K562 (cell line): ENCODE measurements at regions not wholly inside any gene's neighbourhood (a gene's known extent, or its start where the extent isn't known, plus 50 kb on each side); places are given as distances from the start of the nearest gene placed in this dataset.

Source experiments
- ATAC-seq: fragments of 200-7000 bp; cut with Tn5 transposase; 3 replicates; pipeline ENCODE4 v1.9.1; 2020; ENCODE audit warnings: moderate library complexity
- BruUV-seq: library from RNA; stranded (reverse); fragments of 400-500 nt; replicated peaks from 2 replicates; lab custom pipeline; 2021; lab: Mats Ljungman, UMichigan
- CTCF ChIA-PET: fragments of 300-600 bp; formaldehyde crosslinking; extraction: SDS; loops from one replicate; lab custom pipeline; 2021; ENCODE audit warnings: low intra/inter-chr PET ratio; lab: Yijun Ruan, JAX
- POLR2A ChIA-PET: fragments of 300-600, 350-650 bp; sonication (Branson Sonifier 250); formaldehyde crosslinking; extraction: SDS; loops from one replicate; lab custom pipeline; 2021; ENCODE audit warnings: antibody characterized with exemption, inconsistent platforms; lab: Yijun Ruan, JAX
- DNase-seq, 4 experiments: peaks; one replicate each; pipeline versions ENCODE4 v3.0.0 to v3.0.0-alpha.2; 2011 to 2018; ENCODE audit warnings: low spot score in 3 of 4, mixed read lengths in 3 of 4; ENCODE audit errors: extremely low read depth in 1 of 4
- FAIRE-seq: peaks from 2 replicates; lab custom pipeline; 2011; peaks lifted over from hg19 to GRCh38; lab: Jason Lieb, UNC
- H2AFZ ChIP-seq: 2 replicates; pipeline ENCODE4 v1.6.0; 2011; ENCODE audit warnings: low read depth, low read length, control low read depth, inconsistent platforms
- H3K27ac ChIP-seq: fragments of 200-600 bp; 3 replicates; pipeline ENCODE4 v1.8.0; 2011; ENCODE audit warnings: low read depth, mild to moderate bottlenecking, control low read depth, inconsistent platforms, low read length, moderate library complexity, mixed read lengths; ENCODE audit errors: extremely low read depth
- H3K27me3 ChIP-seq, 2 experiments: fragments of 300-600 bp in 1 of 2; 2 replicates in 1 of 2; 3 replicates in 1 of 2; pipeline versions ENCODE4 v1.6.0 to v1.8.0; 2011; ENCODE audit warnings: inconsistent platforms in 2 of 2, low read length in 2 of 2, mild to moderate bottlenecking in 1 of 2, mixed read lengths in 1 of 2, moderate library complexity in 1 of 2; ENCODE audit not compliant: control insufficient read depth in 2 of 2, insufficient read depth in 2 of 2
- H3K36me3 ChIP-seq: fragments of 300-600 bp; 3 replicates; pipeline ENCODE4 v1.8.0; 2011; ENCODE audit warnings: mild to moderate bottlenecking, low read length, inconsistent platforms; ENCODE audit not compliant: control insufficient read depth, insufficient read depth
- H3K4me1 ChIP-seq, 2 experiments: fragments of 200-600 bp in 1 of 2; replicated peaks in 1 of 2; 2 replicates in 1 of 2; 3 replicates in 1 of 2; pipeline versions ENCODE4 v1.5.1 to v1.8.0; 2011; ENCODE audit warnings: inconsistent platforms in 2 of 2, low read length in 2 of 2, mild to moderate bottlenecking in 1 of 2, mixed read lengths in 1 of 2, moderate library complexity in 1 of 2; ENCODE audit not compliant: control insufficient read depth in 2 of 2, insufficient read depth in 2 of 2
- H3K4me2 ChIP-seq: 2 replicates; pipeline ENCODE4 v1.6.1; 2011; ENCODE audit warnings: low read length, control low read depth, inconsistent platforms, mixed read lengths; ENCODE audit not compliant: insufficient read depth
- H3K4me3 ChIP-seq: fragments of 200-600 bp; sonication (generic), shearing (Covaris generic); 2 replicates; pipeline ENCODE4 v1.5.1; 2016; ENCODE audit warnings: control low read depth, inconsistent platforms
- H3K79me2 ChIP-seq: fragments of 200-600 bp; 3 replicates; pipeline ENCODE4 v1.8.0; 2011; ENCODE audit warnings: low read length, inconsistent platforms; ENCODE audit not compliant: control insufficient read depth, insufficient read depth
- H3K9ac ChIP-seq, 2 experiments: 2 replicates each; pipeline versions ENCODE4 v1.6.0 to v1.6.1; 2011; ENCODE audit warnings: low read depth in 2 of 2, low read length in 2 of 2, control low read depth in 1 of 2, inconsistent platforms in 1 of 2, mild to moderate bottlenecking in 1 of 2, mixed read lengths in 1 of 2; ENCODE audit not compliant: insufficient read depth in 1 of 2
- H3K9me1 ChIP-seq: one replicate; pipeline ENCODE4 v1.6.0; 2011; ENCODE audit warnings: inconsistent platforms, mild to moderate bottlenecking, low read length, moderate library complexity; ENCODE audit not compliant: control insufficient read depth, insufficient read depth
- H3K9me3 ChIP-seq: replicated peaks from 2 replicates; pipeline ENCODE4 v1.5.1; 2011; ENCODE audit warnings: low read depth, low read length, inconsistent platforms; ENCODE audit not compliant: control insufficient read depth, insufficient read depth
- H4K20me1 ChIP-seq: replicated peaks from 2 replicates; pipeline ENCODE4 v1.6.1; 2011; ENCODE audit warnings: low read length, inconsistent platforms, mixed read lengths; ENCODE audit not compliant: control insufficient read depth, insufficient read depth
- RCOR1 ChIP-seq, 2 experiments: IDR thresholded peaks; 2 replicates each; pipeline ENCODE4 v1.6.1; 2012; ENCODE audit warnings: low read depth in 2 of 2, low read length in 2 of 2, borderline replicate concordance in 1 of 2, improper control_type of control experiment in 1 of 2
- THRA ChIP-seq: fragments of 450-650 bp; IDR thresholded peaks from 2 replicates; pipeline ENCODE4 v1.6.1; 2017; ENCODE audit warnings: mild to moderate bottlenecking, moderate library complexity
- ZNF212 ChIP-seq: fragments of 450-650 bp; formaldehyde crosslinking; IDR thresholded peaks from 2 replicates; pipeline ENCODE4 v1.4.0; 2020; ENCODE audit warnings: mild to moderate bottlenecking
- WGBS: fragments of 100-300 bp; shearing (Covaris generic); methylation state at CpG from one replicate; pipeline ENCODE4 v1.1.6; 2016; ENCODE audit warnings: low coverage, mixed read lengths; ENCODE audit not compliant: insufficient coverage; ENCODE audit errors: missing lambda C conversion rate; 5-methylcytosine and 5-hydroxymethylcytosine counted together
- in situ Hi-C: fragments of 300-500 bp; cut with MboI; formaldehyde crosslinking; loops from 4 replicates; pipeline ENCODE4 v1.15.0; 2018; ENCODE audit warnings: inconsistent platforms, mixed read lengths
- intact Hi-C: fragments of 100-400 bp; cut with micrococcal nuclease; formaldehyde crosslinking; loops from 2 replicates; pipeline ENCODE4 v1.14.2; 2022
- TF ChIP-seq, protein P1 (sequence below): fragments of 450-650 bp; IDR thresholded peaks from 2 replicates; pipeline ENCODE4 v1.6.1; 2016; ENCODE audit warnings: mild to moderate bottlenecking

DNA sequence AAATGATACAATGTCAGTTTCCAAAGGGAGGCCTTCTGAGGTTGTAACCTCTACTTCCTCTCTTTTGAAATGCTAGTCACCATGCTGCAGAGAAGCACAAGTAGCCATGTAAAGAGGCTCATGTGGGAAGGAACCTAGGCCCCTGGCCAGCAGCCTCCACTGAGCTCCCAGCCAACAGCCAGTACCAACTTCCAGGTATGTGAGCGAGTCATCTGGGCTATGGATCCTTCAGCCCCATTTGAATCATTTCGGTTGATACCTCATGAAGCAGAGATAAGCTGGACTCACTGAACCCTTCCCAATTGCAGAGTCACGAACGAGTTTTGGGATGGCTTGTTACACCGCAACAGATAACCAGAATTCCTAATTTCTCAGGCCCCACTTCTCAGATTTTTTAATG, 187.0 kb upstream of the LDB2 start:
- no peak overlapping the region for H3K4me3 ChIP-seq

More for the DNA sequence above, 187.0 kb upstream of the LDB2 start:
- in situ Hi-C loops, result no loop called here
- H3K4me2 ChIP-seq, result no peak overlapping the region
- H3K4me1 ChIP-seq, result no peaks in the 10 kb centered on the region
- BruUV-seq, result no TSS peak
- H4K20me1 ChIP-seq, result no peaks in the 10 kb centered on the region
- no peaks in the 10 kb centered on the region for H3K79me2 ChIP-seq
- no peak overlapping the region for H2AFZ ChIP-seq
- intact Hi-C loops, result no loop called here
- DNase-seq, result no peak
- no peaks in the 10 kb centered on the region for H3K27me3 ChIP-seq
- no peaks in the 10 kb centered on the region for H3K9me3 ChIP-seq
- no peaks in the 10 kb centered on the region for H3K36me3 ChIP-seq
- ATAC-seq, result no peak
- 3% methylated on average over 5 of the region's 5 CpGs for WGBS
- no peak for FAIRE-seq
- no peak overlapping the region for H3K9ac ChIP-seq
- H3K27ac ChIP-seq, result no peak overlapping the region
- ChIA-PET CTCF (no interaction called here), POLR2A (no interaction called here)
- no peaks in the 10 kb centered on the region for H3K9me1 ChIP-seq
- no peak for TF ChIP-seq RCOR1 (IDR thresholded peaks at IDR 0.05; ENCODE audit: borderline replicate concordance in 1 of 2, low read depth in 2 of 2, low read length in 2 of 2)
- no peak for TF ChIP-seq ZNF212 (CRISPR knock-in tag)
- TF ChIP-seq, protein P1, sequence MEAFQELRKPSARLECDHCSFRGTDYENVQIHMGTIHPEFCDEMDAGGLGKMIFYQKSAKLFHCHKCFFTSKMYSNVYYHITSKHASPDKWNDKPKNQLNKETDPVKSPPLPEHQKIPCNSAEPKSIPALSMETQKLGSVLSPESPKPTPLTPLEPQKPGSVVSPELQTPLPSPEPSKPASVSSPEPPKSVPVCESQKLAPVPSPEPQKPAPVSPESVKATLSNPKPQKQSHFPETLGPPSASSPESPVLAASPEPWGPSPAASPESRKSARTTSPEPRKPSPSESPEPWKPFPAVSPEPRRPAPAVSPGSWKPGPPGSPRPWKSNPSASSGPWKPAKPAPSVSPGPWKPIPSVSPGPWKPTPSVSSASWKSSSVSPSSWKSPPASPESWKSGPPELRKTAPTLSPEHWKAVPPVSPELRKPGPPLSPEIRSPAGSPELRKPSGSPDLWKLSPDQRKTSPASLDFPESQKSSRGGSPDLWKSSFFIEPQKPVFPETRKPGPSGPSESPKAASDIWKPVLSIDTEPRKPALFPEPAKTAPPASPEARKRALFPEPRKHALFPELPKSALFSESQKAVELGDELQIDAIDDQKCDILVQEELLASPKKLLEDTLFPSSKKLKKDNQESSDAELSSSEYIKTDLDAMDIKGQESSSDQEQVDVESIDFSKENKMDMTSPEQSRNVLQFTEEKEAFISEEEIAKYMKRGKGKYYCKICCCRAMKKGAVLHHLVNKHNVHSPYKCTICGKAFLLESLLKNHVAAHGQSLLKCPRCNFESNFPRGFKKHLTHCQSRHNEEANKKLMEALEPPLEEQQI, result no peak
- no peak for TF ChIP-seq THRA
